ENCODE measurements at regions not wholly inside any gene's neighbourhood (a gene's known extent, or its start where the extent isn't known, plus 50 kb on each side); places are given as distances from the start of the nearest gene placed in this dataset.
A peak's percentile ranks its signal among the peaks of the same experiment; 100 is the strongest.
"Not testable (repeated sequence)": the region's sequence is repeated elsewhere in the genome, so short reads cannot be mapped to it uniquely, and the experiment has no call there.

- 69 to 75% methylated on average over 3 of the region's 3 CpGs for WGBS, 2 donors
- H3K9me3 ChIP-seq: no peaks in the 10 kb centered on the region
- ATAC-seq (no peak), DNase-seq (no peak)
- no peak overlapping the region for H3K4me3 ChIP-seq
- H3K27me3 ChIP-seq: peaks cover 0 to 3% (median 0%) of the 10 kb centered on the region in 7 donors
- H3K27ac ChIP-seq: no peak overlapping the region
- H3K36me3 ChIP-seq: no peaks in the 10 kb centered on the region
- no peak for TF ChIP-seq CTCF (IDR thresholded peaks at IDR 0.05)
- intact Hi-C loops (cut with DNase I): loop anchor here in 1 of 10 donors (10.0 kb wide), 1 partner anchor 386 kb away; the partner anchor contains the start of gene MAP9
- H3K4me1 ChIP-seq: no peaks in the 10 kb centered on the region
These were observed 207.4 kb downstream of the RBM46 start for GRCh38 chr4:154988511-154988910.

- no peak for TF ChIP-seq CTCF (IDR thresholded peaks at IDR 0.05)
- peaks cover 0 to 3% (median 0%) of the 10 kb centered on the region in 7 donors for H3K27me3 ChIP-seq
- intact Hi-C loops (cut with DNase I): loop anchor here in 1 of 10 donors (10.0 kb wide), 1 partner anchor 385 kb away; the partner anchor contains the start of gene MAP9
- WGBS, 2 donors: 69 to 71% methylated on average over 6 of the region's 6 CpGs
- H3K27ac ChIP-seq: no peak overlapping the region
- no peaks in the 10 kb centered on the region for H3K36me3 ChIP-seq
- H3K9me3 ChIP-seq: no peaks in the 10 kb centered on the region
- ATAC-seq: no peak
- no peak for DNase-seq
- H3K4me1 ChIP-seq: no peaks in the 10 kb centered on the region
- H3K4me3 ChIP-seq: no peak overlapping the region
These were observed 208.4 kb downstream of the RBM46 start for GRCh38 chr4:154989511-154989910.

GRCh38 chr4:154997866-154998265 lies 210.6 kb upstream of the NPY2R start:
- H3K27ac ChIP-seq; H3K4me1 ChIP-seq; intact Hi-C loops (cut with DNase I); H3K36me3 ChIP-seq; H3K9me3 ChIP-seq; H3K4me3 ChIP-seq; DNase-seq; H3K27me3 ChIP-seq; ATAC-seq: not testable (repeated sequence)
- 65 to 79% methylated on average over 5 of the region's 5 CpGs for WGBS, 2 donors

- H3K9me3 ChIP-seq: no peaks in the 10 kb centered on the region
- H3K27ac ChIP-seq: no peak overlapping the region
- H3K4me1 ChIP-seq: no peaks in the 10 kb centered on the region
- WGBS, 2 donors: 71 to 82% methylated on average over 3 of the region's 3 CpGs
- ATAC-seq: peak in 1 of 8 donors; percentile 62
- no peak overlapping the region for H3K4me3 ChIP-seq
- no peaks in the 10 kb centered on the region for H3K36me3 ChIP-seq
- H3K27me3 ChIP-seq: no peaks in the 10 kb centered on the region
- no peak for TF ChIP-seq CTCF (IDR thresholded peaks at IDR 0.05)
- DNase-seq: no peak
- intact Hi-C loops (cut with DNase I): no loop called here
These were observed 210.2 kb upstream of the NPY2R start for GRCh38 chr4:154998284-154998683.

- WGBS, 2 donors: 48 to 73% methylated on average over 1 of the region's 1 CpG
These were observed 209.7 kb upstream of the NPY2R start for GRCh38 chr4:154998773-154999172.

More at GRCh38 chr4:154998773-154999172, 209.7 kb upstream of the NPY2R start:
- H3K36me3 ChIP-seq: no peaks in the 10 kb centered on the region
- DNase-seq (no peak), ATAC-seq (no peak)
- H3K4me1 ChIP-seq: no peaks in the 10 kb centered on the region
- no peaks in the 10 kb centered on the region for H3K9me3 ChIP-seq
- no peak overlapping the region for H3K4me3 ChIP-seq
- intact Hi-C loops (cut with DNase I): no loop called here
- H3K27me3 ChIP-seq: no peaks in the 10 kb centered on the region
- TF ChIP-seq CTCF (IDR thresholded peaks at IDR 0.05): no peak
- H3K27ac ChIP-seq: no peak overlapping the region
